GM21447 (cell line): ENCODE measurements at regions not wholly inside any gene's neighbourhood (a gene's known extent, or its start where the extent isn't known, plus 50 kb on each side); places are given as distances from the start of the nearest gene placed in this dataset.
A peak's percentile ranks its signal among the peaks of the same experiment; 100 is the strongest.

Experiments used
- ATAC-seq: cut with Tn5 transposase; IDR thresholded peaks from one replicate; pipeline ENCODE4 v1.9.1; 2021; ENCODE audit not compliant: unreplicated experiment

- no peak for ATAC-seq
These were observed 54.2 kb upstream of the ANKRD1 start for GRCh38 chr10:90975096-90975495.

GRCh38 chr10:90977162-90977854 is 56.4 kb upstream of the ANKRD1 start:
- ATAC-seq, result no peak

- ATAC-seq, result no peak
These were observed 57.1 kb upstream of the ANKRD1 start for GRCh38 chr10:90977855-90978486.

- no peak for ATAC-seq
These were observed 61.6 kb upstream of the ANKRD1 start for GRCh38 chr10:90982406-90983008.

- ATAC-seq, result no peak
These were observed 63.1 kb upstream of the ANKRD1 start for GRCh38 chr10:90983914-90984549.

GRCh38 chr10:90984898-90985297 is 64.0 kb upstream of the ANKRD1 start:
- no peak for ATAC-seq

- no peak for ATAC-seq
These were observed 64.5 kb upstream of the ANKRD1 start for GRCh38 chr10:90985321-90985933.

GRCh38 chr10:90986136-90986760 is 65.4 kb upstream of the ANKRD1 start:
- no peak for ATAC-seq

GRCh38 chr10:90986870-90987269 is 66.0 kb upstream of the ANKRD1 start:
- no peak for ATAC-seq

GRCh38 chr10:90987383-90987782 is 66.5 kb upstream of the ANKRD1 start:
- ATAC-seq, result no peak

GRCh38 chr10:90988024-90988423 is 67.1 kb upstream of the ANKRD1 start:
- ATAC-seq, result no peak

- ATAC-seq, result no peak
These were observed 67.9 kb upstream of the ANKRD1 start for GRCh38 chr10:90988802-90989201.

- ATAC-seq, result no peak
These were observed 68.5 kb upstream of the ANKRD1 start for GRCh38 chr10:90989378-90989777.

GRCh38 chr10:90992462-90992861 is 71.6 kb upstream of the ANKRD1 start:
- ATAC-seq, result no peak

- ATAC-seq, result peak; percentile 46
These were observed 72.5 kb upstream of the ANKRD1 start for GRCh38 chr10:90993340-90993739.

- no peak for ATAC-seq
These were observed 76.8 kb upstream of the ANKRD1 start for GRCh38 chr10:90997670-90998069.

GRCh38 chr10:90998733-90999511 is 78.0 kb upstream of the ANKRD1 start:
- peak; percentile 20 for ATAC-seq

GRCh38 chr10:90999512-91000172 is 78.8 kb upstream of the ANKRD1 start:
- ATAC-seq, result peak; percentile 61

GRCh38 chr10:91000470-91000869 is 79.6 kb upstream of the ANKRD1 start:
- ATAC-seq, result no peak

GRCh38 chr10:91000985-91001384 is 80.1 kb upstream of the ANKRD1 start:
- no peak for ATAC-seq
